ENCODE measurements at regions not wholly inside any gene's neighbourhood (a gene's known extent, or its start where the extent isn't known, plus 50 kb on each side); places are given as distances from the start of the nearest gene placed in this dataset.

DNA sequence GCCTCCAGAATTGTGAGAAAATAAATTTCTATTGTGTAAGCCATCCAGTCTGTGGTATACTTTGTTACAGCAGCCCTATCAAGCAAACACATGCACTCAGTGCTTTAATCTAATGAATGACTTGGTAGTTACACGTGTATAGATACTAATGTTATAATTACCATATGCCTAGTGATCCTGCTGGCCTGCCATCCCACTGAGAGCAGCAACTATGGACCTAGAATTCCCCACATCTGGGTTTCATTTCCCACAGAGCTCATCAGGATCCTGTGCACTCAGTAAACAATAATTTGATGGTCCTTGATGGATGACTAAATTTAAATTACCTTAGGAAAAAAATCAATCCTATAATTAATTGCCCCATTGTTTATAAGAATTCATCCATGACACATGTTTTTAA is 86.5 kb upstream of the RGS1 start:
- Mint-ChIP-seq H3K9me3 (ENCODE audit: unreplicated experiment) (peaks cover 2% of the 10 kb centered on the region), H3K27me3 (ENCODE audit: unreplicated experiment) (peaks cover 4% of the 10 kb centered on the region), H3K4me3 (ENCODE audit: unreplicated experiment) (no peak overlapping the region), H3K27ac (ENCODE audit: unreplicated experiment) (no peak overlapping the region), H3K4me1 (ENCODE audit: low read depth, unreplicated experiment) (peaks cover 16% of the 10 kb centered on the region), H3K36me3 (ENCODE audit: unreplicated experiment) (no peaks in the 10 kb centered on the region)
- TF ChIP-seq, protein P1, sequence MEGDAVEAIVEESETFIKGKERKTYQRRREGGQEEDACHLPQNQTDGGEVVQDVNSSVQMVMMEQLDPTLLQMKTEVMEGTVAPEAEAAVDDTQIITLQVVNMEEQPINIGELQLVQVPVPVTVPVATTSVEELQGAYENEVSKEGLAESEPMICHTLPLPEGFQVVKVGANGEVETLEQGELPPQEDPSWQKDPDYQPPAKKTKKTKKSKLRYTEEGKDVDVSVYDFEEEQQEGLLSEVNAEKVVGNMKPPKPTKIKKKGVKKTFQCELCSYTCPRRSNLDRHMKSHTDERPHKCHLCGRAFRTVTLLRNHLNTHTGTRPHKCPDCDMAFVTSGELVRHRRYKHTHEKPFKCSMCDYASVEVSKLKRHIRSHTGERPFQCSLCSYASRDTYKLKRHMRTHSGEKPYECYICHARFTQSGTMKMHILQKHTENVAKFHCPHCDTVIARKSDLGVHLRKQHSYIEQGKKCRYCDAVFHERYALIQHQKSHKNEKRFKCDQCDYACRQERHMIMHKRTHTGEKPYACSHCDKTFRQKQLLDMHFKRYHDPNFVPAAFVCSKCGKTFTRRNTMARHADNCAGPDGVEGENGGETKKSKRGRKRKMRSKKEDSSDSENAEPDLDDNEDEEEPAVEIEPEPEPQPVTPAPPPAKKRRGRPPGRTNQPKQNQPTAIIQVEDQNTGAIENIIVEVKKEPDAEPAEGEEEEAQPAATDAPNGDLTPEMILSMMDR (IDR thresholded peaks at IDR 0.05; ENCODE audit: partially characterized antibody, unreplicated experiment), result no peak
- no peak for DNase-seq

- peak; percentile 41 for DNase-seq
- Mint-ChIP-seq H3K27ac (ENCODE audit: unreplicated experiment) (peak overlapping the region; percentile 26), H3K36me3 (ENCODE audit: unreplicated experiment) (no peaks in the 10 kb centered on the region), H3K4me1 (ENCODE audit: low read depth, unreplicated experiment) (peaks cover 16% of the 10 kb centered on the region), H3K9me3 (ENCODE audit: unreplicated experiment) (peaks cover 2% of the 10 kb centered on the region), H3K27me3 (ENCODE audit: unreplicated experiment) (peaks cover 4% of the 10 kb centered on the region), H3K4me3 (ENCODE audit: unreplicated experiment) (no peak overlapping the region)
- TF ChIP-seq, protein P1 (IDR thresholded peaks at IDR 0.05; ENCODE audit: partially characterized antibody, unreplicated experiment), result no peak
These were observed 85.8 kb upstream of the RGS1 start for GRCh38 chr1:192489748-192490147.

- H3K27ac Mint-ChIP-seq (ENCODE audit: unreplicated experiment), result no peak overlapping the region
- H3K9me3 Mint-ChIP-seq (ENCODE audit: unreplicated experiment), result peaks cover 2% of the 10 kb centered on the region
- H3K36me3 Mint-ChIP-seq (ENCODE audit: unreplicated experiment), result no peaks in the 10 kb centered on the region
- peaks cover 16% of the 10 kb centered on the region for H3K4me1 Mint-ChIP-seq (ENCODE audit: low read depth, unreplicated experiment)
- H3K4me3 Mint-ChIP-seq (ENCODE audit: unreplicated experiment), result no peak overlapping the region
- H3K27me3 Mint-ChIP-seq (ENCODE audit: unreplicated experiment), result peaks cover 4% of the 10 kb centered on the region
- TF ChIP-seq, protein P1 (IDR thresholded peaks at IDR 0.05; ENCODE audit: partially characterized antibody, unreplicated experiment), result no peak
- no peak for DNase-seq
These were observed 83.6 kb upstream of the RGS1 start for GRCh38 chr1:192491804-192492554.

- no peak overlapping the region for H3K27ac Mint-ChIP-seq (ENCODE audit: unreplicated experiment)
- no peaks in the 10 kb centered on the region for H3K36me3 Mint-ChIP-seq (ENCODE audit: unreplicated experiment)
- peaks cover 2% of the 10 kb centered on the region for H3K9me3 Mint-ChIP-seq (ENCODE audit: unreplicated experiment)
- peaks cover 16% of the 10 kb centered on the region for H3K4me1 Mint-ChIP-seq (ENCODE audit: low read depth, unreplicated experiment)
- H3K4me3 Mint-ChIP-seq (ENCODE audit: unreplicated experiment), result no peak overlapping the region
- peaks cover 4% of the 10 kb centered on the region for H3K27me3 Mint-ChIP-seq (ENCODE audit: unreplicated experiment)
- no peak for DNase-seq
- TF ChIP-seq, protein P1 (IDR thresholded peaks at IDR 0.05; ENCODE audit: partially characterized antibody, unreplicated experiment), result no peak
These were observed 82.0 kb upstream of the RGS1 start for GRCh38 chr1:192493584-192493983.

DNA sequence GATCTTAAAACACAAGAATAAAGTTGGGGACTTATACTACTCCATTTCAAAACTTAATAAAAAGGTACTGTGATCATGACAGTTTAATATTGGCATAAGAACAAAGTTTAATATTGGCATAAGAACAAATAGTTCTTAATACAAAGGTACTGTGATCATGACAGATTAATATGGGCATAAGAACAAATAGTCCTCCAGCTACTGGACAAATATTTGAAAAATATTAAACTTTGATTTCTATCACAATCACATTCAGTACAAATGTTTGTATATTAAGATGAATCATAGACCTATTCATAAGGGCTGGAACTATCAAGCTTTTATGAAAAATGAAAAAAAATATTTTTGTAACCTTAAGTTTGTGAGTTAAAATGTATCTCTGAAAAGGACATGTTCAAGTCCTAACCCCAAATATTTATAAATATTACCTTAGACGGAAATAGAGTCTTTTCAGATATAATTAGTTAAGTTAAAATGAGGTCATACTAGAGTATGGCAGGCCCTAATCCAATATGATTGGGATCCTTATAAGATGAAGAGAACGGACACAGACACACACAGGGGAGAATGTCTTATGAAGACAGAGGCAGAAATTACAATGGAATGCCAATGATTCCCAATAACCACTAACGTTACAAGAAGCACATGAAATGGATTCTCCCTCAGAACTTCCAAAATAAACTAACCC is 79.1 kb upstream of the RGS1 start:
- H3K4me3 Mint-ChIP-seq (ENCODE audit: unreplicated experiment), result no peak overlapping the region
- no peaks in the 10 kb centered on the region for H3K27me3 Mint-ChIP-seq (ENCODE audit: unreplicated experiment)
- TF ChIP-seq, protein P1 (IDR thresholded peaks at IDR 0.05; ENCODE audit: partially characterized antibody, unreplicated experiment), result no peak
- peaks cover 4% of the 10 kb centered on the region for H3K4me1 Mint-ChIP-seq (ENCODE audit: low read depth, unreplicated experiment)
- no peak for DNase-seq
- H3K9me3 Mint-ChIP-seq (ENCODE audit: unreplicated experiment), result peaks cover 2% of the 10 kb centered on the region
- no peak overlapping the region for H3K27ac Mint-ChIP-seq (ENCODE audit: unreplicated experiment)
- peaks cover 4% of the 10 kb centered on the region for H3K36me3 Mint-ChIP-seq (ENCODE audit: unreplicated experiment)

All from glutamatergic neuron (in vitro differentiated cells).